Cardiac muscle cell (in vitro differentiated cells and primary cell): ENCODE measurements at regions not wholly inside any gene's neighbourhood (a gene's known extent, or its start where the extent isn't known, plus 50 kb on each side); places are given as distances from the start of the nearest gene placed in this dataset.

ENCODE experiments used
- DNase-seq, 2 donors: peaks; one replicate each; pipeline versions ENCODE4 v3.0.0 to v3.0.0-alpha.2; 2010 to 2017; ENCODE audit warnings: low read depth in 1 of 2, low spot score in 1 of 2
- H3K27ac ChIP-seq: fragments of 200-600 bp; sonication (generic); 2 replicates; pipeline ENCODE4 v1.5.1; 2016
- H3K27me3 ChIP-seq: fragments of 200-600 bp; sonication (generic); 2 replicates; pipeline ENCODE4 v1.6.0; 2016; ENCODE audit warnings: control low read depth
- H3K36me3 ChIP-seq: fragments of 200-600 bp; sonication (generic); 2 replicates; pipeline ENCODE4 v1.5.1; 2016; ENCODE audit warnings: control low read depth
- H3K4me1 ChIP-seq: fragments of 200-600 bp; sonication (generic); 2 replicates; pipeline ENCODE4 v1.8.1; 2017; ENCODE audit warnings: low read depth, mild to moderate bottlenecking, mixed run types
- H3K4me3 ChIP-seq: fragments of 200-600 bp; sonication (generic); 2 replicates; pipeline ENCODE4 v1.5.1; 2016; ENCODE audit warnings: mild to moderate bottlenecking
- H3K9me3 ChIP-seq: fragments of 200-600 bp; sonication (generic); 2 replicates; pipeline ENCODE4 v1.5.1; 2017; ENCODE audit warnings: low read depth, mild to moderate bottlenecking, control low read depth
- CTCF ChIP-seq: IDR thresholded peaks from 2 replicates; pipeline ENCODE4 v1.5.1; 2012; ENCODE audit warnings: low read depth, mild to moderate bottlenecking, low read length

DNA sequence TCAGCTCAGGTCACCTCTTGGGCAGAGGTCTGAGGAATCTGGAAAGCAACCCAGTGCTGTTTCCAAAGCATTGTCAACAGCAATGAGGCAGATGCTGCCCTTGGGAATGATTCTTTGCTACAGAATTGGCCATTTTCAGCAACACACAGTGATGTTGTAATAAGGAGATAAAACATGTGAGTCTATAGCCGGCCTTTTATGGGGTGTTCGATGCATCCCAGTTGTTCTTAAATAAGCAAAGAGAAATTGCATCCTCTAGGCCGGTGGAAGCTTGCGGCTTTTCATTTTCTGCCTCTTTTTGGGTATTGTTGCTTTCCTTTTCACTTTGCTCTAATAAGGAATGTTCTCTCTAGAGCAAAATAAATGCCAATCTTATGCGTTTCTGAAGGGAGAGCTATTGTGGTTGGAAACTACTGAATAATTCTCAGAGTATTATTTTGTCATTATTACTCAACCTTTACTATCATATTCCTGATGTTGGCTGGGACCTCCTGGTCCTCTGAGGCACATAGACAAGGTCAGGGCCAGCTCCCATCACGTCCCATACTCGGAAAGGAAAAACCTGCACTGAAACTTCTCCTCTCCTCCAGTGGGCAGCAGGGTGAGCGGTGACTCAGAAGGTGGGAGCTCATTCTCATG, 214.2 kb downstream of the CDH26 start:
- no peak for DNase-seq
- no peak overlapping the region for H3K27ac ChIP-seq
- no peaks in the 10 kb centered on the region for H3K36me3 ChIP-seq
- H3K4me3 ChIP-seq, result no peak overlapping the region
- H3K9me3 ChIP-seq, result no peaks in the 10 kb centered on the region
- TF ChIP-seq CTCF, result no peak
- no peaks in the 10 kb centered on the region for H3K27me3 ChIP-seq
- H3K4me1 ChIP-seq, result no peaks in the 10 kb centered on the region

GRCh38 chr20:60177080-60177479, 218.9 kb downstream of the CDH26 start:
- Histone ChIP-seq H3K4me1 (no peaks in the 10 kb centered on the region), H3K27me3 (no peaks in the 10 kb centered on the region), H3K27ac (no peak overlapping the region), H3K4me3 (no peak overlapping the region), H3K9me3 (no peaks in the 10 kb centered on the region), H3K36me3 (no peaks in the 10 kb centered on the region)
- no peak for TF ChIP-seq CTCF
- no peak for DNase-seq

GRCh38 chr20:60180986-60181385, 222.8 kb downstream of the CDH26 start:
- no peak for TF ChIP-seq CTCF
- no peaks in the 10 kb centered on the region for H3K36me3 ChIP-seq
- H3K4me1 ChIP-seq, result no peaks in the 10 kb centered on the region
- no peak overlapping the region for H3K27ac ChIP-seq
- H3K4me3 ChIP-seq, result no peak overlapping the region
- DNase-seq, result no peak
- no peaks in the 10 kb centered on the region for H3K27me3 ChIP-seq
- H3K9me3 ChIP-seq, result no peaks in the 10 kb centered on the region

- no peaks in the 10 kb centered on the region for H3K9me3 ChIP-seq
- no peaks in the 10 kb centered on the region for H3K4me1 ChIP-seq
- no peaks in the 10 kb centered on the region for H3K36me3 ChIP-seq
- no peak for DNase-seq
- no peak overlapping the region for H3K4me3 ChIP-seq
- no peak overlapping the region for H3K27ac ChIP-seq
- no peaks in the 10 kb centered on the region for H3K27me3 ChIP-seq
- no peak for TF ChIP-seq CTCF
Measured at GRCh38 chr20:60186412-60186811, 228.2 kb downstream of the CDH26 start.

DNA sequence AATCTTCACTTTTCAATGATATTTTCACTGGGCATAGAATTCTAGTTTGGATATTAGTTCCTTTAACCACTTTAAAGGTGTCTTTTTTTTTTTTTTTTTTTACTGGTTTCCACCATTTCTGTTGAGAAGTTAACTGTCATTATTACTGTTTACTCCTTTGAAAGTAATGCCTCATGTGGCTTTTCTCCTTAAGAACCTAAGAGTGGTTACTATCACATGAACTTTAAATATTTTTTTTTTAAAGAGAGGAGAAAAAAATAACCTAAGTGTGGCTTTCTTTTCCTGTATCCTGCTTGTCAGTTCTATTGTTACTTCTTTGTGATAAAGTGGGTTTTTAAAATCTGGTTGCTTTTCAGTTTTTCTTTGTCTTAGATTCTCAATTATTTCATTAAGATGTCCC, 229.5 kb downstream of the CDH26 start:
- DNase-seq, result no peak
- H3K27me3 ChIP-seq, result no peaks in the 10 kb centered on the region
- H3K9me3 ChIP-seq, result no peaks in the 10 kb centered on the region
- no peaks in the 10 kb centered on the region for H3K4me1 ChIP-seq
- no peaks in the 10 kb centered on the region for H3K36me3 ChIP-seq
- no peak overlapping the region for H3K4me3 ChIP-seq
- no peak overlapping the region for H3K27ac ChIP-seq
- TF ChIP-seq CTCF, result no peak

GRCh38 chr20:60191014-60191413, 232.8 kb downstream of the CDH26 start:
- no peak for TF ChIP-seq CTCF
- Histone ChIP-seq H3K4me3 (no peak overlapping the region), H3K9me3 (no peaks in the 10 kb centered on the region), H3K36me3 (no peaks in the 10 kb centered on the region), H3K27ac (no peak overlapping the region), H3K4me1 (no peaks in the 10 kb centered on the region), H3K27me3 (no peaks in the 10 kb centered on the region)
- no peak for DNase-seq
